ENCODE measurements at regions not wholly inside any gene's neighbourhood (a gene's known extent, or its start where the extent isn't known, plus 50 kb on each side); places are given as distances from the start of the nearest gene placed in this dataset.
"Not testable (repeated sequence)": the region's sequence is repeated elsewhere in the genome, so short reads cannot be mapped to it uniquely, and the experiment has no call there.

GRCh38 chr20:29883514-29884219 is 1373.8 kb upstream of the DEFB115 start:
- DNase-seq, result not testable (repeated sequence)

DNA sequence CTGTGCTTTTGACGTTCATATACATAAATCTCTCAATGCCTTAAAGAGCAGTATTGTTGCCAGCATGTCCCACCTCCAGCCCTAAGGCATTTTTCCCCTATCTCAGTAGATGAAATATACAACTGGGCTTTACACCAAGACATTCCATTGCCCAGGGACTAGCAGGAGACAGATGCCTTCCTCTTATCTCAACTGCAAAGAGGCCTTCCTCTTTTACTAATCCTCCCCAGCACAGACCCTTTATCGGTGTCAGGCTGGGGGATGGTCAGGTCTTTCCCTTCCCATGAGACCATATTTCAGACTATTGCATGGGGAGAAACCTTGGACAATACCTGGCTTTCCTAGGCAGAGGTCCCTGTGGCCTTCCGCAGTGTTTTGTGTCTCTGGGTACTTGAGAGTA is 1373.1 kb upstream of the DEFB115 start:
- not testable (repeated sequence) for DNase-seq

DNA sequence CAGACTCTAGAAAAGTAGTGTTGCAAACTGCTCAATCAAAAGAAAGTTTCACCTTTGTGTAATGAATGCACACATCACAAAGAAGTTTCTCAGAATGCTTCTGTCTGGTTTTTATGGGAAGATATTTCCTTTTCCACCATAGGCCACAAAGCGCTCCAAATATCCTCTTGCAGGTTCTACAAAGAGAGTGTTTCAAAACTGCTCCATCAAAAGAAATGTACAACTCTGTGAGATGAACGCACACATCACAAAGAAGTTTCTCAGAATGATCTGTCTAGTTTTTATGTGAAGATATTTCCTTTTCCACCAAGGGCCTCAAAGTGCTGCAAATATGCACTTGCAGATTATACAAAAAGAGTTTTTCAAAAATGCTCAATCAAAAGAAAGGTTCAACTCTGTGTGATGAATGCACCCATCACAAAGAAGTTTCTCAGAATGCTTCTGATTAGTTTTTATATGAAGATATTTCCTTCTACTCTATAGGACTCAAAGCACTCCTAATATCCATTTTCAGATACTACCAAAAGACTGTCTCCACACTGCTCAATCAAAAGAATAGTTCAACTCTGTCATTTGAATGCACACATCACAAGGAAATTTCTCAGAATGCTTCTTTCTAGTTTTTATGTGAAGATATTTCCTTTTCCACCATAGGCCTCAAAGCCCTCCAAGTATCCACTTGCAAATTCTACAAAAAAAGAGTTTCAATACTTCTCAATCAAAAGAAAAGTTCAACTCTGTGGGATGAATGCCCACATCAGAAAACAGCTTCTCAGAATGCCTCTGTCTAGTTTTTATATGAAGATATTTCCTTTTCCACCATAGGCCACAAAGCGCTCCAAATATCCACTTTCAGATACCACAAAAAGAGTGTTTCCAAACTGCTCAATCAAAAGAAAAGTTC is 1371.9 kb upstream of the DEFB115 start:
- not testable (repeated sequence) for DNase-seq

DNA sequence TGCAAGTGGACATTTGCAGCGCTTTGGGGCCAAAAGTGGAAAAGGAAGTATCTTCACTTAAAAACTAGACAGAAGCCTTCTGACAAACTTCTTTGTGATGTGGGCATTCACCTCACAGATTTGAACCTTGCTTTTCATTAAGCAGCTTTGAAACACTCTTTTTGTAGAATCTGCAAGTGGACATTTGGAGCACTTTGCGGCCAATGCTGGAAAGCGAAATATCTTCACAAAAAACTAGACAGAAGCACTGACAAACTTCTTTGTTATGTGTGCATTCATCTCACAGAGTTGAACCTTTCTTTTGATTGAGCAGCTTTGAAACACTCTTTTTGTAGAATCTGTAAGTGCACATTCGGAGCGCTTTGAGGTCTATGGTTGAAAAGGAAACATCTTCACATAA is 1365.9 kb upstream of the DEFB115 start:
- DNase-seq, result not testable (repeated sequence)
